ENCODE measurements at regions not wholly inside any gene's neighbourhood (a gene's known extent, or its start where the extent isn't known, plus 50 kb on each side); places are given as distances from the start of the nearest gene placed in this dataset.
"Not testable (repeated sequence)": the region's sequence is repeated elsewhere in the genome, so short reads cannot be mapped to it uniquely, and the experiment has no call there.

GRCh38 chr10:60614363-60614762 lies 163.9 kb upstream of the CDK1 start:
- FAIRE-seq: no peak

GRCh38 chr10:60613434-60613833 lies 164.8 kb upstream of the CDK1 start:
- no peak for FAIRE-seq

GRCh38 chr10:60611291-60611747 lies 167.0 kb upstream of the CDK1 start:
- FAIRE-seq: no peak

- no peak for FAIRE-seq
Measured at GRCh38 chr10:60607372-60607771, 170.9 kb upstream of the CDK1 start.

GRCh38 chr10:60606343-60607080 lies 171.8 kb upstream of the CDK1 start:
- no peak for FAIRE-seq

GRCh38 chr10:60605476-60605875 lies 172.8 kb upstream of the CDK1 start:
- FAIRE-seq: no peak

GRCh38 chr10:60604342-60604741 lies 173.9 kb upstream of the CDK1 start:
- FAIRE-seq: peak; percentile 83

GRCh38 chr10:60597513-60597912 lies 180.8 kb upstream of the CDK1 start:
- no peak for FAIRE-seq

- no peak for FAIRE-seq
Measured at GRCh38 chr10:60595852-60596251, 182.4 kb upstream of the CDK1 start.

- FAIRE-seq: no peak
Measured at GRCh38 chr10:60594476-60595051, 183.7 kb upstream of the CDK1 start.

- no peak for FAIRE-seq
Measured at GRCh38 chr10:60591119-60591518, 187.2 kb upstream of the CDK1 start.

GRCh38 chr10:60589376-60589775 lies 188.9 kb upstream of the CDK1 start:
- no peak for FAIRE-seq

GRCh38 chr10:60581782-60582181 lies 192.1 kb upstream of the ANK3 start:
- not testable (repeated sequence) for FAIRE-seq

GRCh38 chr10:60578217-60578616 lies 188.5 kb upstream of the ANK3 start:
- no peak for FAIRE-seq

GRCh38 chr10:60576130-60577069 lies 186.7 kb upstream of the ANK3 start:
- FAIRE-seq: no peak

GRCh38 chr10:60575105-60575504 lies 185.4 kb upstream of the ANK3 start:
- no peak for FAIRE-seq

GRCh38 chr10:60574388-60574787 lies 184.7 kb upstream of the ANK3 start:
- no peak for FAIRE-seq

- no peak for FAIRE-seq
Measured at GRCh38 chr10:60573336-60573735, 183.7 kb upstream of the ANK3 start.

GRCh38 chr10:60572511-60573194 lies 183.0 kb upstream of the ANK3 start:
- no peak for FAIRE-seq

- FAIRE-seq: no peak
Measured at GRCh38 chr10:60570896-60571295, 181.2 kb upstream of the ANK3 start.

- FAIRE-seq: no peak
Measured at GRCh38 chr10:60570272-60570865, 180.7 kb upstream of the ANK3 start.

GRCh38 chr10:60569681-60570080 lies 180.0 kb upstream of the ANK3 start:
- FAIRE-seq: no peak
